ENCODE measurements at regions not wholly inside any gene's neighbourhood (a gene's known extent, or its start where the extent isn't known, plus 50 kb on each side); places are given as distances from the start of the nearest gene placed in this dataset.

DNA sequence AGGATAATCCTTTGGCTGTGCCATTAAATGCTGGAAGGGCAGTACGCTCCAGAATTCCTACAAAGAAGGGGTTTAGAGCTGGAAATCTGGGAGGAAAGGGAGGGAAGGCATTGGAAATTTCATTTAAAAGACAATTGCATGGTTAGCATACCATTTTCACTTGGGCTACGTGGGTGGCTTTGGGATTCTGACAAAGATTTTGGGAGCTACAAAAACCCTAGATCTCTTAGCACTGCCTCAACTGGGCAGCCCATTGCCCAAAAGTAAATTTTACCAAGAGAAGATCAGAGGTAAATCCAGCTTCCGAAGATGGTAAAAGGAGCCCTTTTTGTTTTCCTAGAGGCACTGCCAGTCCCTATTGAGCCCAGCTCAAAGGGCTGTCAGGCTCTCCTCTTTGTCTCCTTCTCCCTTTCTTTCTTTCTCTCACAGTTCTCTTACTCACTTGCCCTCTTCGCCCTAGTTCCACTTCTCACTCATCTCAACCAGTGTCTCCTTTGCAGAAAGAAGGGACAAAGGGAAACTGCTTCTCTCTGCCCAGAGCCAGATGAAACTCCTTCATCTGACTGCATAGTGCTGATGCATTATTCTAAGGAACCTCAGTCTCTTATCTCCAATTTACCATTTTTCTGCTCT lies 125.4 kb upstream of the PLEKHA5 start:
- no peak; the same call in 1 of the 2 replicates for ATAC-seq
- no peak overlapping the region for H2AFZ ChIP-seq (ENCODE audit: low read length)
- H3F3A ChIP-seq (ENCODE audit: low read length, unreplicated experiment), result no peaks in the 10 kb centered on the region
- no peak overlapping the region for H3K4me2 ChIP-seq (ENCODE audit: low read length)
- H3K79me2 ChIP-seq (ENCODE audit: low read length), result no peaks in the 10 kb centered on the region
- TF ChIP-seq, protein P1, sequence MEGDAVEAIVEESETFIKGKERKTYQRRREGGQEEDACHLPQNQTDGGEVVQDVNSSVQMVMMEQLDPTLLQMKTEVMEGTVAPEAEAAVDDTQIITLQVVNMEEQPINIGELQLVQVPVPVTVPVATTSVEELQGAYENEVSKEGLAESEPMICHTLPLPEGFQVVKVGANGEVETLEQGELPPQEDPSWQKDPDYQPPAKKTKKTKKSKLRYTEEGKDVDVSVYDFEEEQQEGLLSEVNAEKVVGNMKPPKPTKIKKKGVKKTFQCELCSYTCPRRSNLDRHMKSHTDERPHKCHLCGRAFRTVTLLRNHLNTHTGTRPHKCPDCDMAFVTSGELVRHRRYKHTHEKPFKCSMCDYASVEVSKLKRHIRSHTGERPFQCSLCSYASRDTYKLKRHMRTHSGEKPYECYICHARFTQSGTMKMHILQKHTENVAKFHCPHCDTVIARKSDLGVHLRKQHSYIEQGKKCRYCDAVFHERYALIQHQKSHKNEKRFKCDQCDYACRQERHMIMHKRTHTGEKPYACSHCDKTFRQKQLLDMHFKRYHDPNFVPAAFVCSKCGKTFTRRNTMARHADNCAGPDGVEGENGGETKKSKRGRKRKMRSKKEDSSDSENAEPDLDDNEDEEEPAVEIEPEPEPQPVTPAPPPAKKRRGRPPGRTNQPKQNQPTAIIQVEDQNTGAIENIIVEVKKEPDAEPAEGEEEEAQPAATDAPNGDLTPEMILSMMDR (conservative IDR thresholded peaks at IDR 0.05; ENCODE audit: low read depth, low read length), result no peak
- TF ChIP-seq EZH2phosphoT487 (IDR thresholded peaks at IDR 0.05; ENCODE audit: borderline replicate concordance, low read length), result no peak
- TF ChIP-seq EZH2 (IDR thresholded peaks at IDR 0.05; ENCODE audit: low read length, unreplicated experiment), result no peak
- H3K9ac ChIP-seq (ENCODE audit: low read length), result no peak overlapping the region
- no peak overlapping the region for H3K4me3 ChIP-seq (ENCODE audit: low read length)
- CTCF ChIA-PET, result no interaction called here
- POLR2A ChIA-PET (ENCODE audit: unreplicated experiment), result no interaction called here
- BruUV-seq (replicated peaks), result no TSS peak
- H3K27me3 ChIP-seq (ENCODE audit: low read length), result no peaks in the 10 kb centered on the region
- H3K27ac ChIP-seq (ENCODE audit: low read length), result no peak overlapping the region
- no peaks in the 10 kb centered on the region for H4K20me1 ChIP-seq (ENCODE audit: low read length)
- H3K36me3 ChIP-seq (ENCODE audit: low read depth, low read length), result no peaks in the 10 kb centered on the region
- H3K4me1 ChIP-seq (ENCODE audit: insufficient read depth, low read length), result peaks cover 19% of the 10 kb centered on the region
- H3K9me2 ChIP-seq (replicated peaks; ENCODE audit: low read length), result no peaks in the 10 kb centered on the region
- intact Hi-C loops (cut with micrococcal nuclease), result no loop called here
- no peak for DNase-seq
- H3K9me3 ChIP-seq (ENCODE audit: low read length), result no peaks in the 10 kb centered on the region

GRCh38 chr12:19005257-19005801 lies 124.2 kb upstream of the PLEKHA5 start:
- Histone ChIP-seq H3K79me2 (ENCODE audit: low read length) (no peaks in the 10 kb centered on the region), H3K27ac (ENCODE audit: low read length) (no peak overlapping the region), H3K27me3 (ENCODE audit: low read length) (no peaks in the 10 kb centered on the region), H3K36me3 (ENCODE audit: low read depth, low read length) (no peaks in the 10 kb centered on the region), H3F3A (ENCODE audit: low read length, unreplicated experiment) (no peaks in the 10 kb centered on the region), H2AFZ (ENCODE audit: low read length) (no peak overlapping the region), H3K9me2 (replicated peaks; ENCODE audit: low read length) (no peaks in the 10 kb centered on the region), H3K9me3 (ENCODE audit: low read length) (no peaks in the 10 kb centered on the region), H3K9ac (ENCODE audit: low read length) (no peak overlapping the region), H3K4me1 (ENCODE audit: insufficient read depth, low read length) (peaks cover 8% of the 10 kb centered on the region), H3K4me3 (ENCODE audit: low read length) (no peak overlapping the region), H4K20me1 (ENCODE audit: low read length) (no peaks in the 10 kb centered on the region), H3K4me2 (ENCODE audit: low read length) (no peak overlapping the region)
- intact Hi-C loops (cut with micrococcal nuclease), result loop anchor here (5.0 kb wide), 1 partner anchor 122 kb away; the partner anchor contains the start of gene PLEKHA5
- TF ChIP-seq EZH2 (IDR thresholded peaks at IDR 0.05; ENCODE audit: low read length, unreplicated experiment) (no peak), EZH2phosphoT487 (IDR thresholded peaks at IDR 0.05; ENCODE audit: borderline replicate concordance, low read length) (no peak)
- TF ChIP-seq, protein P1 (conservative IDR thresholded peaks at IDR 0.05; ENCODE audit: low read depth, low read length), result no peak
- BruUV-seq (replicated peaks), result no TSS peak
- ChIA-PET POLR2A (ENCODE audit: unreplicated experiment) (no interaction called here), CTCF (no interaction called here)
- DNase-seq, result no peak
- ATAC-seq, result no peak

DNA sequence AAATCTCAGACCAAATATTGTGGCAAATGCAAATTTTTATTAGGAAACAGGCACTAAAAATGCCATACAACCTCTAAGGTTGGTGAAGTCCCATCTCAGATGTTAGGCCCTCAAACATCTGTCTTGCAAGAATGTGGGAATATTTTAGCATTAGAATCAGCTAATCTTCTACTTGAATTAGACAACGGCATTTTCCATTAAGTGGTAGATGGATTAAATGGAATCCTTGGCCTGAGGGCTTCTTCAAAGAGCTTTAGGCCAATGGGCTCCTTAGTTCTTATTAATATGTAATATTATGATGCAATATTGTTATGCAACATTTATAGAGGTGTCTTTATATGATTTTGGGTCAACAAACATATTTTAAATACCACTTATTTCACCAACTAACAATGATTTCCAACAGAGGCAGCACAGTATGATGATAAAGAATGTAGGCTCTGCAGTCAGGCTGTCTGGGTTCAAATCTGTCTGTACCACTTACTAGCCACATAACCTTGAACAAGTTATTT lies 122.9 kb upstream of the PLEKHA5 start:
- BruUV-seq (replicated peaks), result no TSS peak
- no peak overlapping the region for H3K4me3 ChIP-seq (ENCODE audit: low read length)

More for the DNA sequence above, 122.9 kb upstream of the PLEKHA5 start:
- DNase-seq (no peak), ATAC-seq (no peak)
- Histone ChIP-seq H4K20me1 (ENCODE audit: low read length) (no peaks in the 10 kb centered on the region), H2AFZ (ENCODE audit: low read length) (no peak overlapping the region), H3K27me3 (ENCODE audit: low read length) (no peaks in the 10 kb centered on the region), H3K4me1 (ENCODE audit: insufficient read depth, low read length) (peaks cover 8% of the 10 kb centered on the region), H3F3A (ENCODE audit: low read length, unreplicated experiment) (no peaks in the 10 kb centered on the region), H3K79me2 (ENCODE audit: low read length) (no peaks in the 10 kb centered on the region), H3K4me2 (ENCODE audit: low read length) (no peak overlapping the region), H3K9me2 (replicated peaks; ENCODE audit: low read length) (no peaks in the 10 kb centered on the region), H3K36me3 (ENCODE audit: low read depth, low read length) (no peaks in the 10 kb centered on the region), H3K9ac (ENCODE audit: low read length) (no peak overlapping the region), H3K27ac (ENCODE audit: low read length) (no peak overlapping the region), H3K9me3 (ENCODE audit: low read length) (no peaks in the 10 kb centered on the region)
- POLR2A ChIA-PET (ENCODE audit: unreplicated experiment), result no interaction called here
- intact Hi-C loops (cut with micrococcal nuclease), result loop anchor here (5.0 kb wide), 1 partner anchor 121 kb away; the partner anchor contains the start of gene PLEKHA5
- TF ChIP-seq EZH2 (IDR thresholded peaks at IDR 0.05; ENCODE audit: low read length, unreplicated experiment) (no peak), EZH2phosphoT487 (IDR thresholded peaks at IDR 0.05; ENCODE audit: borderline replicate concordance, low read length) (no peak)
- CTCF ChIA-PET, result no interaction called here

Data from PC-3 (cell line).